Nephron (organoid): ENCODE measurements at regions not wholly inside any gene's neighbourhood (a gene's known extent, or its start where the extent isn't known, plus 50 kb on each side); places are given as distances from the start of the nearest gene placed in this dataset.
"Not testable (repeated sequence)": the region's sequence is repeated elsewhere in the genome, so short reads cannot be mapped to it uniquely, and the experiment has no call there.

ENCODE experiments used
- H3K27ac Mint-ChIP-seq, 3 experiments: 2 replicates each; pipeline ENCODE4 v1.8.0; 2020; ENCODE audit warnings: mixed read lengths in 3 of 3, mild to moderate bottlenecking in 2 of 3, moderate library complexity in 1 of 3
- H3K27me3 Mint-ChIP-seq: 2 replicates; pipeline ENCODE4 v1.8.0; 2021; ENCODE audit warnings: low read depth, mild to moderate bottlenecking, moderate library complexity, mixed read lengths
- H3K36me3 Mint-ChIP-seq: 2 replicates; pipeline ENCODE4 v1.8.0; 2020; ENCODE audit warnings: low read depth, mixed read lengths
- H3K4me1 Mint-ChIP-seq: 2 replicates; pipeline ENCODE4 v1.8.0; 2020; ENCODE audit warnings: mixed read lengths
- H3K4me3 Mint-ChIP-seq, 3 experiments: 2 replicates each; pipeline ENCODE4 v1.8.0; 2020; ENCODE audit warnings: mild to moderate bottlenecking in 3 of 3, mixed read lengths in 3 of 3, moderate library complexity in 2 of 3
- H3K9me3 Mint-ChIP-seq: 2 replicates; pipeline ENCODE4 v1.8.0; 2020; ENCODE audit warnings: mixed read lengths
- CTCF ChIP-seq, 3 experiments: fragments of 200-600 bp; sonication (generic); IDR thresholded peaks; one replicate each; pipeline ENCODE4 v1.5.0; 2021; ENCODE audit warnings: antibody characterized with exemption in 3 of 3; ENCODE audit not compliant: unreplicated experiment in 3 of 3

- peaks cover 3% of the 10 kb centered on the region for H3K9me3 Mint-ChIP-seq
- H3K27me3 Mint-ChIP-seq = no peaks in the 10 kb centered on the region
- H3K27ac Mint-ChIP-seq = peak overlapping the region in 2 of 3 experiments; percentile 2 to 33
- H3K4me1 Mint-ChIP-seq = peaks cover 15% of the 10 kb centered on the region
- no peak for TF ChIP-seq CTCF (IDR thresholded peaks at IDR 0.05; ENCODE audit: unreplicated experiment in 3 of 3)
- H3K36me3 Mint-ChIP-seq = no peaks in the 10 kb centered on the region
- peak overlapping the region in 1 of 3 experiments; percentile 46 for H3K4me3 Mint-ChIP-seq
These were observed 447.0 kb downstream of the AASDHPPT start for GRCh38 chr11:106524436-106524835.

GRCh38 chr11:106531648-106532047, 454.2 kb downstream of the AASDHPPT start:
- not testable (repeated sequence) for H3K27ac Mint-ChIP-seq, H3K27me3 Mint-ChIP-seq, H3K9me3 Mint-ChIP-seq, H3K4me1 Mint-ChIP-seq, H3K4me3 Mint-ChIP-seq, H3K36me3 Mint-ChIP-seq

DNA sequence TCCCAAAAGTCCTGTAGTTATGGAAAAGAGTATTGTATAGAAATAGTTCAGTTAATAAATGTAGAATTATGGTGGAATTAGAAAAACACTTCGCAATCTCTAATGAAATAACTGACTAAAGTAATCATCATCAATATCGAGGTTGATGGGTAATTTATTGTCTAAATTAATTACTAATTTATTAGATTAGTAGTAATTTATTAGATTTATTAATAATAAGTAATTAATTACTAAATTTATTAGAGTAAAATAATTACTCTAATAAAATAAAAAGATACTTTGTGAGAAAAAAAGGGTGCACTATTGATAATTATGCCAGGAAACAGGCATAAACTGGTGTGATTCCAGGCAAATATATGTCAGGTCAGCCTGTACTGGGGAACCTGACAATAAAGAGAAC, 455.6 kb downstream of the AASDHPPT start:
- no peaks in the 10 kb centered on the region for H3K4me1 Mint-ChIP-seq
- H3K27ac Mint-ChIP-seq = no peak overlapping the region
- no peaks in the 10 kb centered on the region for H3K27me3 Mint-ChIP-seq
- H3K9me3 Mint-ChIP-seq = peaks cover 3% of the 10 kb centered on the region
- no peak overlapping the region for H3K4me3 Mint-ChIP-seq
- no peak for TF ChIP-seq CTCF (IDR thresholded peaks at IDR 0.05; ENCODE audit: unreplicated experiment in 3 of 3)
- no peaks in the 10 kb centered on the region for H3K36me3 Mint-ChIP-seq

DNA sequence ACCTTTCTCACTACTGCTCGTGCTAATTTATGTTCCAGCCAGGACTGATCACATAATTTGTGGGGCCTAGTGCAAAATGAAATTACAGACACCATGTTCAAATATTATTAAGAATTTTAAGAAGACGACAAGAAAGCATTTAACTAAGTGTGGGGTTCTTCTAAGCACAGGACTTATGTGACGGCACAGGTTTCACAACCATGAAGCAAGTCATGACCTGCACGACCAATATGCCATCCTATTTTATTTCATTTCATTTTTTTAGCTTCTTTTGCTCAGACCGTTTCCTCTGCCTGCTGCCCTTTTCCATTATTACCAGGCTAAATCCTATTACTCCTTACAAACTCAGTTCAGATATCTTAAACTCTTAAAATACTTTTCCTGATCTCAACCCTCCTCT, 462.5 kb downstream of the AASDHPPT start:
- Mint-ChIP-seq H3K27me3 (no peaks in the 10 kb centered on the region), H3K27ac (no peak overlapping the region), H3K36me3 (no peaks in the 10 kb centered on the region), H3K9me3 (peaks cover 3% of the 10 kb centered on the region), H3K4me1 (no peaks in the 10 kb centered on the region), H3K4me3 (no peak overlapping the region)
- no peak for TF ChIP-seq CTCF (IDR thresholded peaks at IDR 0.05; ENCODE audit: unreplicated experiment in 3 of 3)

GRCh38 chr11:106548406-106548805, 469.9 kb downstream of the GUCY1A2 start:
- Mint-ChIP-seq H3K27ac (no peak overlapping the region), H3K4me3 (no peak overlapping the region), H3K27me3 (no peaks in the 10 kb centered on the region), H3K9me3 (no peaks in the 10 kb centered on the region), H3K36me3 (no peaks in the 10 kb centered on the region), H3K4me1 (no peaks in the 10 kb centered on the region)
- no peak for TF ChIP-seq CTCF (IDR thresholded peaks at IDR 0.05; ENCODE audit: unreplicated experiment in 3 of 3)

DNA sequence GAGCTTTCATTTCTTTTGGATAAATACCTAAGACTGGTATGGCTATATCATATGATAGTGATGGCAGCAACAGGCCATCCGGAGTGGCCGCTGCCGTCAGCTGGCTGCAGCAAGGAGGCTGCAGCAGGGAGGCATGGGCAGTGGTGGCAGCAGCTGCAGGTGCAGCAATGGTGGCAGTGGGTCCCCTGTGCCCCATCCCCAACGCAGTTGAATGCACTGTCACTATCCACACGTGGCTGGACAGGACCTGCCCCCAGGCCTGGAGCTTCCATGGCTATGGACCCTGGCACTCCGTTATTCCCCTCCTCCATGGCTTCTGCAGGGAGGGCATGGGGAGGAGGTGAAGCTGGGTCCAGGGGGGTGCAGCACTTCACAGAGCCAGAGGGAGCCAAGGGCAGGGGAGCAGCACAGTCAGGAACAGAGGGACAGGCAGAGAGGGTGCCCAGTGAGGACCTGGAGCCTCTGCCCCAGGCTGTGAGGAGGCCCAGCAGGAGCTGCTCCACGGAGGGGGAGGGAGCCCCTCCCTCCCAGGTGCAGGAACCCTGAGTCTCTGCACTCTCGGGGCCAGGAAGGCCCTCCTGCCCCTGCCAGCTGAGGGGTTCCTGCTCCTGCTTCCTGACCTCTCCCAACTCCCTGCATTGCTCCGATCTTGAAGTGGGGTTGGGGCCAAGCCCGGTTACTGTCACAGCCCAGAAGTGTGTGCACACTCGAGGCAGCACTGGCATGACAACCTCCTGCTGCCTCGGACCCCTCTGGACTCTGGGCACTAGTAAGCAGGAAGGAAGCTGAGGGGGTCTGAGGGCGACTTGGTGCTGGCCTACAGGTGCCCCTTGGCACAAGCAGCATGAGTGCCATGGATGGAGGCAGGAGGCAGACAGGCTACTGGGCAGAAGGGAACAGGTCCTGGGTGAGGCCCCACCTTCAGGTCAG, 466.3 kb downstream of the GUCY1A2 start:
- no peak for TF ChIP-seq CTCF (IDR thresholded peaks at IDR 0.05; ENCODE audit: unreplicated experiment in 3 of 3)
- Mint-ChIP-seq H3K4me3 (no peak overlapping the region), H3K9me3 (peaks cover 3% of the 10 kb centered on the region), H3K4me1 (no peaks in the 10 kb centered on the region), H3K27me3 (no peaks in the 10 kb centered on the region), H3K36me3 (no peaks in the 10 kb centered on the region), H3K27ac (no peak overlapping the region)
